ENCODE measurements at regions not wholly inside any gene's neighbourhood (a gene's known extent, or its start where the extent isn't known, plus 50 kb on each side); places are given as distances from the start of the nearest gene placed in this dataset.

GRCh38 chr22:49668402-49668801 is 159.3 kb downstream of the BRD1 start:
- TF ChIP-seq JUND (IDR thresholded peaks at IDR 0.05; ENCODE audit: low read depth) = no peak
- in situ Hi-C loops (cut with HindIII; ENCODE audit: low pct_unique_long_range_greater_than_20kb, low sequenced_read_pairs) = no loop called here

GRCh38 chr22:49667236-49667635 is 160.4 kb downstream of the BRD1 start:
- no peak for TF ChIP-seq JUND (IDR thresholded peaks at IDR 0.05; ENCODE audit: low read depth)
- no peak for DNase-seq (ENCODE audit: low read depth in 1 of 2, low spot score in 1 of 2)
- in situ Hi-C loops (cut with HindIII; ENCODE audit: low pct_unique_long_range_greater_than_20kb, low sequenced_read_pairs) = no loop called here

More at GRCh38 chr22:49668402-49668801, 159.3 kb downstream of the BRD1 start:
- no peak for DNase-seq (ENCODE audit: low read depth in 1 of 2, low spot score in 1 of 2)

- no peak for DNase-seq (ENCODE audit: low read depth in 1 of 2, low spot score in 1 of 2)
- no peak for TF ChIP-seq JUND (IDR thresholded peaks at IDR 0.05; ENCODE audit: low read depth)
- in situ Hi-C loops (cut with HindIII; ENCODE audit: low pct_unique_long_range_greater_than_20kb, low sequenced_read_pairs) = no loop called here
Measured at GRCh38 chr22:49666146-49666809, 161.4 kb downstream of the BRD1 start.

GRCh38 chr22:49664891-49665290 is 162.8 kb downstream of the BRD1 start:
- in situ Hi-C loops (cut with HindIII; ENCODE audit: low pct_unique_long_range_greater_than_20kb, low sequenced_read_pairs) = no loop called here
- no peak for TF ChIP-seq JUND (IDR thresholded peaks at IDR 0.05; ENCODE audit: low read depth)
- DNase-seq (ENCODE audit: low read depth in 1 of 2, low spot score in 1 of 2) = no peak

GRCh38 chr22:49664371-49664881 is 163.2 kb downstream of the BRD1 start:
- no peak for TF ChIP-seq JUND (IDR thresholded peaks at IDR 0.05; ENCODE audit: low read depth)
- no peak for DNase-seq (ENCODE audit: low read depth in 1 of 2, low spot score in 1 of 2)
- in situ Hi-C loops (cut with HindIII; ENCODE audit: low pct_unique_long_range_greater_than_20kb, low sequenced_read_pairs) = no loop called here

- TF ChIP-seq JUND (IDR thresholded peaks at IDR 0.05; ENCODE audit: low read depth) = no peak
- in situ Hi-C loops (cut with HindIII; ENCODE audit: low pct_unique_long_range_greater_than_20kb, low sequenced_read_pairs) = no loop called here
- DNase-seq (ENCODE audit: low read depth in 1 of 2, low spot score in 1 of 2) = no peak
Measured at GRCh38 chr22:49663823-49664222, 163.8 kb downstream of the BRD1 start.

- no peak for DNase-seq (ENCODE audit: low read depth in 1 of 2, low spot score in 1 of 2)
- no peak for TF ChIP-seq JUND (IDR thresholded peaks at IDR 0.05; ENCODE audit: low read depth)
- in situ Hi-C loops (cut with HindIII; ENCODE audit: low pct_unique_long_range_greater_than_20kb, low sequenced_read_pairs) = no loop called here
Measured at GRCh38 chr22:49663311-49663711, 164.4 kb downstream of the BRD1 start.

GRCh38 chr22:49662681-49663080 is 165.0 kb downstream of the BRD1 start:
- in situ Hi-C loops (cut with HindIII; ENCODE audit: low pct_unique_long_range_greater_than_20kb, low sequenced_read_pairs) = no loop called here
- TF ChIP-seq JUND (IDR thresholded peaks at IDR 0.05; ENCODE audit: low read depth) = no peak
- DNase-seq (ENCODE audit: low read depth in 1 of 2, low spot score in 1 of 2) = no peak

GRCh38 chr22:49660794-49661781 is 166.6 kb downstream of the BRD1 start:
- TF ChIP-seq JUND (IDR thresholded peaks at IDR 0.05; ENCODE audit: low read depth) = no peak
- no peak for DNase-seq (ENCODE audit: low read depth in 1 of 2, low spot score in 1 of 2)
- in situ Hi-C loops (cut with HindIII; ENCODE audit: low pct_unique_long_range_greater_than_20kb, low sequenced_read_pairs) = no loop called here

GRCh38 chr22:49660321-49660720 is 167.4 kb downstream of the BRD1 start:
- in situ Hi-C loops (cut with HindIII; ENCODE audit: low pct_unique_long_range_greater_than_20kb, low sequenced_read_pairs) = no loop called here
- no peak for DNase-seq (ENCODE audit: low read depth in 1 of 2, low spot score in 1 of 2)
- TF ChIP-seq JUND (IDR thresholded peaks at IDR 0.05; ENCODE audit: low read depth) = no peak

- in situ Hi-C loops (cut with HindIII; ENCODE audit: low pct_unique_long_range_greater_than_20kb, low sequenced_read_pairs) = no loop called here
- DNase-seq (ENCODE audit: low read depth in 1 of 2, low spot score in 1 of 2) = no peak
- no peak for TF ChIP-seq JUND (IDR thresholded peaks at IDR 0.05; ENCODE audit: low read depth)
Measured at GRCh38 chr22:49659924-49660315, 167.8 kb downstream of the BRD1 start.

GRCh38 chr22:49659281-49659923 is 168.3 kb downstream of the BRD1 start:
- TF ChIP-seq JUND (IDR thresholded peaks at IDR 0.05; ENCODE audit: low read depth) = no peak
- DNase-seq (ENCODE audit: low read depth in 1 of 2, low spot score in 1 of 2) = no peak
- in situ Hi-C loops (cut with HindIII; ENCODE audit: low pct_unique_long_range_greater_than_20kb, low sequenced_read_pairs) = no loop called here
